SK-N-SH treated with all-trans-retinoic acid at 6 μM for 48 hours (cell line): ENCODE measurements at regions not wholly inside any gene's neighbourhood (a gene's known extent, or its start where the extent isn't known, plus 50 kb on each side); places are given as distances from the start of the nearest gene placed in this dataset.
"Not testable (repeated sequence)": the region's sequence is repeated elsewhere in the genome, so short reads cannot be mapped to it uniquely, and the experiment has no call there.

Experiments used
- CREB5 ChIP-seq: fragments of 250-450 bp; sonication (Bioruptor Pico); IDR thresholded peaks from 2 replicates; pipeline ENCODE4 v1.5.1; 2020; ENCODE audit warnings: low read depth, mild to moderate bottlenecking, moderate library complexity
- CSDC2 ChIP-seq: fragments of 250-450 bp; sonication (Bioruptor Pico); IDR thresholded peaks from 2 replicates; pipeline ENCODE4 v1.5.0; 2020; ENCODE audit warnings: mild to moderate bottlenecking, moderate library complexity
- ESRRG ChIP-seq: fragments of 250-450 bp; sonication (Bioruptor Pico); IDR thresholded peaks from 2 replicates; pipeline ENCODE4 v1.6.1; 2021; ENCODE audit warnings: mild to moderate bottlenecking
- GLIS3 ChIP-seq: fragments of 250-450 bp; sonication (Bioruptor Pico); IDR thresholded peaks from 2 replicates; pipeline ENCODE4 v1.5.0; 2020; ENCODE audit warnings: mild to moderate bottlenecking, moderate library complexity
- PATZ1 ChIP-seq: fragments of 250-450 bp; sonication (Bioruptor Pico); IDR thresholded peaks from 2 replicates; pipeline ENCODE4 v1.8.0; 2020; ENCODE audit warnings: mild to moderate bottlenecking, moderate library complexity, borderline replicate concordance
- POU6F1 ChIP-seq: fragments of 250-450 bp; sonication (Bioruptor Pico); IDR thresholded peaks from 2 replicates; pipeline ENCODE4 v1.8.0; 2021; ENCODE audit warnings: low read depth, mild to moderate bottlenecking, moderate library complexity, borderline replicate concordance
- RARB ChIP-seq: fragments of 250-450 bp; sonication (Bioruptor Pico); IDR thresholded peaks from 2 replicates; pipeline ENCODE4 v1.8.0; 2021; ENCODE audit warnings: mild to moderate bottlenecking, moderate library complexity
- SNAI2 ChIP-seq: fragments of 250-450 bp; sonication (Bioruptor Pico); IDR thresholded peaks from 2 replicates; pipeline ENCODE4 v1.5.0; 2020; ENCODE audit warnings: mild to moderate bottlenecking, moderate library complexity
- TOX ChIP-seq: fragments of 250-450 bp; sonication (Bioruptor Pico); IDR thresholded peaks from 2 replicates; pipeline ENCODE4 v1.8.0; 2021; ENCODE audit warnings: mild to moderate bottlenecking, moderate library complexity, borderline replicate concordance
- ZC3H10 ChIP-seq: fragments of 250-450 bp; sonication (Bioruptor Pico); IDR thresholded peaks from 2 replicates; pipeline ENCODE4 v1.5.1; 2021; ENCODE audit warnings: mild to moderate bottlenecking, moderate library complexity
- ZFP30 ChIP-seq: fragments of 450-650 bp; formaldehyde crosslinking; IDR thresholded peaks from 2 replicates; pipeline ENCODE4 v1.5.0; 2022; ENCODE audit warnings: mild to moderate bottlenecking, moderate library complexity

GRCh38 chr17:22322893-22323550 lies 630.7 kb downstream of the KCNJ18 start:
- TF ChIP-seq PATZ1 (CRISPR knock-in tag); RARB (CRISPR knock-in tag); ESRRG (CRISPR knock-in tag); POU6F1 (CRISPR knock-in tag); GLIS3; ZC3H10; ZFP30 (CRISPR knock-in tag); SNAI2 (CRISPR knock-in tag); CSDC2 (CRISPR knock-in tag); CREB5 (CRISPR knock-in tag); TOX (CRISPR knock-in tag): not testable (repeated sequence)
